Astrocyte (in vitro differentiated cells and primary cell): ENCODE measurements at regions not wholly inside any gene's neighbourhood (a gene's known extent, or its start where the extent isn't known, plus 50 kb on each side); places are given as distances from the start of the nearest gene placed in this dataset.

Experiments used
- DNase-seq: peaks from one replicate; pipeline ENCODE4 v3.0.0-alpha.2; 2010; ENCODE audit warnings: low read depth
- FAIRE-seq: peaks from 2 replicates; lab custom pipeline; 2011; peaks lifted over from hg19 to GRCh38; lab: Jason Lieb, UNC
- H2AFZ ChIP-seq: 2 replicates; pipeline ENCODE4 v1.6.0; 2012; ENCODE audit warnings: low read depth, low read length, inconsistent platforms
- H3K27ac ChIP-seq: 2 replicates; pipeline ENCODE4 v1.5.1; 2011; ENCODE audit warnings: low read depth, low read length, inconsistent platforms
- H3K27me3 ChIP-seq: 2 replicates; pipeline ENCODE4 v1.6.0; 2011; ENCODE audit warnings: low read length, inconsistent platforms; ENCODE audit not compliant: insufficient read depth
- H3K36me3 ChIP-seq: 2 replicates; pipeline ENCODE4 v1.5.1; 2011; ENCODE audit warnings: low read length, inconsistent platforms; ENCODE audit not compliant: insufficient read depth
- H3K4me1 ChIP-seq: 2 replicates; pipeline ENCODE4 v1.5.1; 2011; ENCODE audit warnings: low read length, inconsistent platforms; ENCODE audit not compliant: insufficient read depth
- H3K4me2 ChIP-seq: 2 replicates; pipeline ENCODE4 v1.6.0; 2012; ENCODE audit warnings: low read length, inconsistent platforms
- H3K4me3 ChIP-seq: 2 replicates; pipeline ENCODE4 v1.5.1; 2011; ENCODE audit warnings: low read depth, mild to moderate bottlenecking, low read length, inconsistent platforms; ENCODE audit not compliant: insufficient read depth
- H3K79me2 ChIP-seq: 2 replicates; pipeline ENCODE4 v1.6.0; 2012; ENCODE audit warnings: mild to moderate bottlenecking, low read length, inconsistent platforms; ENCODE audit not compliant: insufficient read depth
- H3K9ac ChIP-seq: 2 replicates; pipeline ENCODE4 v1.6.0; 2012; ENCODE audit warnings: mild to moderate bottlenecking, low read length, inconsistent platforms
- H3K9me3 ChIP-seq: 2 replicates; pipeline ENCODE4 v1.5.1; 2012; ENCODE audit warnings: low read depth, mild to moderate bottlenecking, low read length, inconsistent platforms; ENCODE audit not compliant: insufficient read depth
- H4K20me1 ChIP-seq: 2 replicates; pipeline ENCODE4 v1.6.0; 2012; ENCODE audit warnings: low read length, inconsistent platforms; ENCODE audit not compliant: insufficient read depth
- H3K27ac Mint-ChIP-seq: one replicate; pipeline ENCODE4 v1.8.0; 2021; ENCODE audit warnings: mild to moderate bottlenecking, mixed read lengths; ENCODE audit not compliant: unreplicated experiment
- H3K27me3 Mint-ChIP-seq: one replicate; pipeline ENCODE4 v1.8.0; 2021; ENCODE audit warnings: low read depth, mixed read lengths; ENCODE audit not compliant: unreplicated experiment
- H3K36me3 Mint-ChIP-seq: one replicate; pipeline ENCODE4 v1.8.0; 2021; ENCODE audit warnings: low read depth, mixed read lengths; ENCODE audit not compliant: unreplicated experiment
- H3K4me1 Mint-ChIP-seq: one replicate; pipeline ENCODE4 v1.8.0; 2021; ENCODE audit warnings: low read depth, mixed read lengths; ENCODE audit not compliant: unreplicated experiment
- H3K4me3 Mint-ChIP-seq: one replicate; pipeline ENCODE4 v1.8.0; 2021; ENCODE audit warnings: mild to moderate bottlenecking, moderate library complexity, mixed read lengths; ENCODE audit not compliant: unreplicated experiment
- H3K9me3 Mint-ChIP-seq: one replicate; pipeline ENCODE4 v1.8.0; 2021; ENCODE audit warnings: mild to moderate bottlenecking, mixed read lengths; ENCODE audit not compliant: unreplicated experiment
- CTCF ChIP-seq: IDR thresholded peaks from 2 replicates; pipeline ENCODE4 v1.5.1; 2011; ENCODE audit warnings: low read depth, mild to moderate bottlenecking, inconsistent platforms, low read length, moderate library complexity; ENCODE audit not compliant: insufficient read depth
- EZH2 ChIP-seq: IDR thresholded peaks from 2 replicates; pipeline ENCODE4 v1.6.1; 2012; ENCODE audit warnings: mild to moderate bottlenecking, low read length, inconsistent platforms; ENCODE audit not compliant: insufficient read depth

- Mint-ChIP-seq H3K4me1 (peaks cover 27% of the 10 kb centered on the region), H3K4me3 (no peak overlapping the region)
- no peak for FAIRE-seq
Measured at GRCh38 chr11:92659793-92660192, 309.7 kb upstream of the MTNR1B start.

GRCh38 chr11:92662601-92663360, 306.7 kb upstream of the MTNR1B start:
- FAIRE-seq (no peak), DNase-seq (no peak)
- H3K27me3 ChIP-seq, result no peaks in the 10 kb centered on the region
- no peak overlapping the region for H2AFZ ChIP-seq
- no peaks in the 10 kb centered on the region for H3K36me3 ChIP-seq
- Mint-ChIP-seq H3K4me3 (no peak overlapping the region), H3K4me1 (peaks cover 27% of the 10 kb centered on the region), H3K9me3 (no peaks in the 10 kb centered on the region), H3K36me3 (peaks cover 5% of the 10 kb centered on the region), H3K27ac (no peak overlapping the region), H3K27me3 (no peaks in the 10 kb centered on the region)
- no peak overlapping the region for H3K27ac ChIP-seq
- H3K79me2 ChIP-seq, result no peaks in the 10 kb centered on the region
- TF ChIP-seq CTCF, result no peak
- no peak for TF ChIP-seq EZH2
- no peaks in the 10 kb centered on the region for H4K20me1 ChIP-seq
- no peaks in the 10 kb centered on the region for H3K9me3 ChIP-seq
- H3K4me1 ChIP-seq, result no peaks in the 10 kb centered on the region
- H3K4me3 ChIP-seq, result no peak overlapping the region
- H3K4me2 ChIP-seq, result no peak overlapping the region
- no peak overlapping the region for H3K9ac ChIP-seq

More at GRCh38 chr11:92659793-92660192, 309.7 kb upstream of the MTNR1B start:
- Histone ChIP-seq H3K4me3 (no peak overlapping the region), H3K27ac (no peak overlapping the region), H3K4me1 (no peaks in the 10 kb centered on the region), H4K20me1 (no peaks in the 10 kb centered on the region), H3K9ac (no peak overlapping the region), H3K9me3 (no peaks in the 10 kb centered on the region), H3K27me3 (no peaks in the 10 kb centered on the region), H3K36me3 (no peaks in the 10 kb centered on the region), H3K79me2 (no peaks in the 10 kb centered on the region), H3K4me2 (no peak overlapping the region), H2AFZ (no peak overlapping the region)
- DNase-seq, result peak; percentile 5
- H3K36me3 Mint-ChIP-seq, result peaks cover 2% of the 10 kb centered on the region
- peak overlapping the region; percentile 68 for H3K27ac Mint-ChIP-seq
- no peaks in the 10 kb centered on the region for H3K9me3 Mint-ChIP-seq
- H3K27me3 Mint-ChIP-seq, result no peaks in the 10 kb centered on the region
- TF ChIP-seq CTCF (no peak), EZH2 (no peak)

- Histone ChIP-seq H3K4me2 (no peak overlapping the region), H3K9ac (no peak overlapping the region), H3K79me2 (no peaks in the 10 kb centered on the region), H3K27ac (no peak overlapping the region), H3K36me3 (no peaks in the 10 kb centered on the region), H3K9me3 (no peaks in the 10 kb centered on the region), H3K4me3 (no peak overlapping the region), H4K20me1 (no peaks in the 10 kb centered on the region), H2AFZ (no peak overlapping the region), H3K4me1 (no peaks in the 10 kb centered on the region), H3K27me3 (no peaks in the 10 kb centered on the region)
- peaks cover 5% of the 10 kb centered on the region for H3K36me3 Mint-ChIP-seq
- no peak overlapping the region for H3K4me3 Mint-ChIP-seq
- DNase-seq (peak; percentile 32), FAIRE-seq (no peak)
- no peak overlapping the region for H3K27ac Mint-ChIP-seq
- TF ChIP-seq EZH2 (no peak), CTCF (no peak)
- H3K9me3 Mint-ChIP-seq, result no peaks in the 10 kb centered on the region
- peaks cover 27% of the 10 kb centered on the region for H3K4me1 Mint-ChIP-seq
- no peaks in the 10 kb centered on the region for H3K27me3 Mint-ChIP-seq
Measured at GRCh38 chr11:92663539-92663938, 305.9 kb upstream of the MTNR1B start.
